ENCODE measurements at regions not wholly inside any gene's neighbourhood (a gene's known extent, or its start where the extent isn't known, plus 50 kb on each side); places are given as distances from the start of the nearest gene placed in this dataset.

GRCh38 chr18:10131081-10131459, 217.3 kb downstream of the VAPA start:
- ChIA-PET POLR2A (interaction anchor here (0.7 kb wide), 1 partner anchor 51 kb away, joined by 3 read pairs; no protein-coding TSS in a partner anchor), CTCF (no interaction called here)
- H3K9me3 ChIP-seq (ENCODE audit: control insufficient read depth, insufficient read depth, low read depth, low read length): no peaks in the 10 kb centered on the region
- BruUV-seq (replicated peaks): no TSS peak
- ATAC-seq (no peak), DNase-seq (ENCODE audit: low read depth, low spot score) (no peak)
- in situ Hi-C loops (cut with HindIII; ENCODE audit: low pct_unique_long_range_greater_than_20kb, low sequenced_read_pairs) (no loop called here), intact Hi-C loops (cut with micrococcal nuclease; ENCODE audit: unreplicated experiment) (no loop called here)
- TF ChIP-seq SIN3A (IDR thresholded peaks at IDR 0.05; ENCODE audit: borderline replicate concordance, insufficient read depth, low read depth, low read length): no peak
- no peak for TF ChIP-seq POLR2AphosphoS5 (IDR thresholded peaks at IDR 0.05; ENCODE audit: low read depth, low read length)
- no peak for TF ChIP-seq TCF7L2 (IDR thresholded peaks at IDR 0.05; ENCODE audit: low read depth, low read length)
- no peak for TF ChIP-seq REST (IDR thresholded peaks at IDR 0.05; ENCODE audit: insufficient read depth in 1 of 2, low read depth in 2 of 2, low read length in 1 of 2)
- no peak for TF ChIP-seq CTCF (IDR thresholded peaks at IDR 0.05)
- no peaks in the 10 kb centered on the region for H3K4me1 ChIP-seq (ENCODE audit: control insufficient read depth, insufficient read depth, low read length)
- H3K27me3 ChIP-seq (ENCODE audit: control insufficient read depth, insufficient read depth, low read length): peaks cover 20% of the 10 kb centered on the region
- no peaks in the 10 kb centered on the region for H3K36me3 ChIP-seq (ENCODE audit: control insufficient read depth, insufficient read depth, low read length)
- no peak overlapping the region for H3K4me3 ChIP-seq (ENCODE audit: low read depth in 2 of 2, low read length in 2 of 2)
- no peak overlapping the region for H3K27ac ChIP-seq (ENCODE audit: low read length)

GRCh38 chr18:10131460-10132395, 217.9 kb downstream of the VAPA start:
- in situ Hi-C loops (cut with HindIII; ENCODE audit: low pct_unique_long_range_greater_than_20kb, low sequenced_read_pairs): no loop called here
- no peak for DNase-seq (ENCODE audit: low read depth, low spot score)
- Histone ChIP-seq H3K4me1 (ENCODE audit: control insufficient read depth, insufficient read depth, low read length) (no peaks in the 10 kb centered on the region), H3K27ac (ENCODE audit: low read length) (no peak overlapping the region), H3K36me3 (ENCODE audit: control insufficient read depth, insufficient read depth, low read length) (no peaks in the 10 kb centered on the region), H3K9me3 (ENCODE audit: control insufficient read depth, insufficient read depth, low read depth, low read length) (no peaks in the 10 kb centered on the region), H3K4me3 (ENCODE audit: low read depth in 2 of 2, low read length in 2 of 2) (peak overlapping the region in 1 of 2 experiments; percentile 16; a peak in 2 of 4 replicates), H3K27me3 (ENCODE audit: control insufficient read depth, insufficient read depth, low read length) (peaks cover 17% of the 10 kb centered on the region)
- intact Hi-C loops (cut with micrococcal nuclease; ENCODE audit: unreplicated experiment): no loop called here
- ChIA-PET CTCF (no interaction called here), POLR2A (interaction anchor here (0.7 kb wide), 1 partner anchor 52 kb away, joined by 3 read pairs; no protein-coding TSS in a partner anchor)
- TF ChIP-seq REST (IDR thresholded peaks at IDR 0.05; ENCODE audit: insufficient read depth in 1 of 2, low read depth in 2 of 2, low read length in 1 of 2) (no peak), SIN3A (IDR thresholded peaks at IDR 0.05; ENCODE audit: borderline replicate concordance, insufficient read depth, low read depth, low read length) (no peak), TCF7L2 (IDR thresholded peaks at IDR 0.05; ENCODE audit: low read depth, low read length) (no peak; the same call in none of the 2 replicates), POLR2AphosphoS5 (IDR thresholded peaks at IDR 0.05; ENCODE audit: low read depth, low read length) (no peak), CTCF (IDR thresholded peaks at IDR 0.05) (no peak)
- no TSS peak for BruUV-seq (replicated peaks)
- ATAC-seq: peak; percentile 67; the same call in 1 of the 2 replicates

Measured in Panc1 (cell line).